ENCODE measurements at regions not wholly inside any gene's neighbourhood (a gene's known extent, or its start where the extent isn't known, plus 50 kb on each side); places are given as distances from the start of the nearest gene placed in this dataset.

GRCh38 chr11:50275133-50275532 is 242.5 kb downstream of the OR4C45 start:
- H2AFZ ChIP-seq (ENCODE audit: low read length): no peak overlapping the region
- H2BK15ac ChIP-seq (ENCODE audit: low read depth, low read length): no peak overlapping the region
- H3K23ac ChIP-seq (ENCODE audit: insufficient read length, low read depth, low read length): no peak overlapping the region
- H4K20me1 ChIP-seq (ENCODE audit: control insufficient read depth, insufficient read depth, insufficient read length): no peaks in the 10 kb centered on the region
- peaks cover 74% of the 10 kb centered on the region for H3K9me3 ChIP-seq (ENCODE audit: control insufficient read depth, low read depth, low read length)
- no peak overlapping the region for H3K4me2 ChIP-seq (ENCODE audit: insufficient read depth, insufficient read length, low read length)
- no peaks in the 10 kb centered on the region for H3K4me1 Mint-ChIP-seq
- whole genome bisulfite sequencing (ENCODE audit: extremely low coverage, insufficient read length, low lambda C conversion rate): no CpG with 5 or more reads among the region's 7 CpGs
- H3K9ac ChIP-seq (ENCODE audit: extremely low read depth, insufficient read length, low read length): no peak overlapping the region
- no peaks in the 10 kb centered on the region for H3K4me1 ChIP-seq (ENCODE audit: insufficient read depth, low read length)
- TF ChIP-seq CTCF (conservative IDR thresholded peaks at IDR 0.05): no peak
- no peak overlapping the region for H4K8ac ChIP-seq (replicated peaks; ENCODE audit: insufficient read length, low read depth, low read length)
- no peak overlapping the region for H3K27ac Mint-ChIP-seq
- no peak overlapping the region for H3K14ac ChIP-seq (ENCODE audit: insufficient read depth, low read length)
- H4K5ac ChIP-seq (ENCODE audit: insufficient read length, low read depth, low read length): no peak overlapping the region
- H3T11ph ChIP-seq (ENCODE audit: low read length): no peak overlapping the region
- no peaks in the 10 kb centered on the region for H3K79me2 ChIP-seq (ENCODE audit: insufficient read depth, low read length)
- no peak overlapping the region for H2BK5ac ChIP-seq (ENCODE audit: insufficient read length, low read length)
- H3K27ac ChIP-seq (ENCODE audit: insufficient read length, low read depth, low read length): no peak overlapping the region
- no peak for DNase-seq
- H3K18ac ChIP-seq (ENCODE audit: insufficient read length, low read depth, low read length): no peak overlapping the region
- no peak overlapping the region for H3K56ac ChIP-seq (ENCODE audit: insufficient read length, low read depth, low read length)
- no peak overlapping the region for H2BK12ac ChIP-seq (ENCODE audit: insufficient read length, low read depth, low read length)
- no peaks in the 10 kb centered on the region for H3K23me2 ChIP-seq (ENCODE audit: insufficient read length, low read depth, low read length, poor library complexity, severe bottlenecking)
- H4K91ac ChIP-seq (ENCODE audit: insufficient read length, low read depth, low read length): no peak overlapping the region
- no peak overlapping the region for H2AK5ac ChIP-seq (ENCODE audit: insufficient read length, low read length)
- no peaks in the 10 kb centered on the region for H3K27me3 ChIP-seq (ENCODE audit: insufficient read depth, low read length)
- H3K36me3 Mint-ChIP-seq (ENCODE audit: insufficient read depth in 1 of 3, low read depth in 3 of 3): peaks cover 12 to 33% (median 20%) of the 10 kb centered on the region in 3 experiments; a peak in 6 of 7 replicates
- H3K9me3 Mint-ChIP-seq: peaks cover 94 to 95% of the 10 kb centered on the region in 2 experiments
- H3K4me3 Mint-ChIP-seq: no peak overlapping the region
- H2BK20ac ChIP-seq (ENCODE audit: low read depth, low read length, poor library complexity, severe bottlenecking): no peak overlapping the region
- no peak overlapping the region for H2BK120ac ChIP-seq (ENCODE audit: low read depth, low read length, poor library complexity, severe bottlenecking)
- no peak overlapping the region for H3K4ac ChIP-seq (ENCODE audit: low read depth, low read length)
- peaks cover 5% of the 10 kb centered on the region; the same call in 1 of the 2 replicates for H3K27me3 Mint-ChIP-seq (ENCODE audit: low read depth)
- H3K79me1 ChIP-seq (ENCODE audit: insufficient read depth, low read depth, low read length, poor library complexity, severe bottlenecking): no peaks in the 10 kb centered on the region

Measured in H9 (cell line).